K562 (cell line): ENCODE measurements at regions not wholly inside any gene's neighbourhood (a gene's known extent, or its start where the extent isn't known, plus 50 kb on each side); places are given as distances from the start of the nearest gene placed in this dataset.

Experiments
- BMI1 ChIP-seq: fragments of 150-350 bp; IDR thresholded peaks from 2 replicates; pipeline ENCODE4 v1.6.1; 2014; ENCODE audit warnings: low read length
- C11orf30 ChIP-seq: fragments of 450-650 bp; IDR thresholded peaks from 2 replicates; pipeline ENCODE4 v1.6.1; 2016; ENCODE audit warnings: low read depth, mild to moderate bottlenecking
- CREB3L1 ChIP-seq: fragments of 450-650 bp; IDR thresholded peaks from 2 replicates; pipeline ENCODE4 v1.6.1; 2014; ENCODE audit warnings: low read depth, mild to moderate bottlenecking, moderate library complexity, borderline replicate concordance
- ELK3 ChIP-seq: fragments of 450-650 bp; formaldehyde crosslinking; IDR thresholded peaks from 2 replicates; pipeline ENCODE4 v1.4.0; 2020; ENCODE audit warnings: mild to moderate bottlenecking
- ERF ChIP-seq: fragments of 450-650 bp; formaldehyde crosslinking; IDR thresholded peaks from 2 replicates; pipeline ENCODE4 v1.4.0; 2020; ENCODE audit warnings: mild to moderate bottlenecking, mixed read lengths
- FOXM1 ChIP-seq, 2 experiments: fragments of 450-650 bp in 1 of 2; sonication (generic) in 1 of 2; formaldehyde crosslinking in 1 of 2; IDR thresholded peaks; 2 replicates each; pipeline versions ENCODE4 v1.6.1 to v1.9.0; 2017 to 2022; ENCODE audit warnings: low read depth in 2 of 2, mild to moderate bottlenecking in 2 of 2, missing genetic modification reagents in 1 of 2, moderate library complexity in 1 of 2
- HDAC8 ChIP-seq: fragments of 450-650 bp; IDR thresholded peaks from 2 replicates; pipeline ENCODE4 v1.6.1; 2016; ENCODE audit warnings: mild to moderate bottlenecking, missing genetic modification characterization, moderate library complexity, missing compliant biosample characterization
- HLTF ChIP-seq: fragments of 450-650 bp; IDR thresholded peaks from 2 replicates; pipeline ENCODE4 v1.6.1; 2016
- HNRNPLL ChIP-seq: fragments of 200-400 bp; formaldehyde crosslinking; IDR thresholded peaks from 2 replicates; pipeline ENCODE4 v1.6.1; 2017; ENCODE audit warnings: low read length, low read depth, mild to moderate bottlenecking; ENCODE audit not compliant: poor library complexity, severe bottlenecking
- L3MBTL2 ChIP-seq: fragments of 450-650 bp; IDR thresholded peaks from 2 replicates; pipeline ENCODE4 v1.6.1; 2016; ENCODE audit warnings: mild to moderate bottlenecking, moderate library complexity
- MCM7 ChIP-seq, 2 experiments: fragments of 450-650 bp; IDR thresholded peaks; 2 replicates each; pipeline ENCODE4 v1.6.1; 2016 to 2018
- MYBL2 ChIP-seq, 2 experiments: fragments of 450-650 bp in 1 of 2; sonication (generic) in 1 of 2; formaldehyde crosslinking in 1 of 2; IDR thresholded peaks; 2 replicates each; pipeline versions ENCODE4 v1.6.1 to v1.8.1; 2017 to 2022; ENCODE audit warnings: borderline replicate concordance in 1 of 2, inconsistent platforms in 1 of 2, low read depth in 1 of 2, mild to moderate bottlenecking in 1 of 2, missing genetic modification reagents in 1 of 2, moderate library complexity in 1 of 2
- NCOA6 ChIP-seq: fragments of 450-650 bp; IDR thresholded peaks from 2 replicates; pipeline ENCODE4 v1.6.1; 2017; ENCODE audit warnings: mild to moderate bottlenecking
- PHF8 ChIP-seq: fragments of 200-600 bp; sonication (generic); IDR thresholded peaks from 2 replicates; pipeline ENCODE4 v1.6.1; 2012; ENCODE audit warnings: mixed run types, mild to moderate bottlenecking, inconsistent platforms, low read length, moderate library complexity, borderline replicate concordance
- SIN3B ChIP-seq: fragments of 450-650 bp; IDR thresholded peaks from 2 replicates; pipeline ENCODE4 v1.6.1; 2017; ENCODE audit warnings: low read depth, mild to moderate bottlenecking, moderate library complexity
- SNRNP70 ChIP-seq: fragments of 200-400 bp; formaldehyde crosslinking; optimal IDR thresholded peaks from 2 replicates; pipeline ENCODE3; 2017; ENCODE audit warnings: low read depth, low read length
- XRCC5 ChIP-seq: fragments of 200-400 bp; formaldehyde crosslinking; IDR thresholded peaks from 2 replicates; pipeline ENCODE4 v1.6.1; 2017; ENCODE audit warnings: low read depth, mild to moderate bottlenecking, low read length
- ZFX ChIP-seq: sonication (generic); formaldehyde crosslinking; IDR thresholded peaks from 2 replicates; pipeline ENCODE4 v1.8.0; 2022; ENCODE audit warnings: mild to moderate bottlenecking, missing genetic modification reagents, moderate library complexity
- TF ChIP-seq, protein P1 (sequence below), 2 experiments: fragments of 200-800 bp in 1 of 2; sonication (Bioruptor generic) in 1 of 2; sonication (generic) in 1 of 2; formaldehyde crosslinking in 1 of 2; IDR thresholded peaks in 1 of 2; conservative IDR thresholded peaks in 1 of 2; 2 replicates each; pipeline versions ENCODE4 v1.5.0 to v1.6.1; 2016 to 2020; ENCODE audit warnings: missing compliant biosample characterization in 1 of 2, missing genetic modification characterization in 1 of 2, missing genetic modification reagents in 1 of 2
- TF ChIP-seq, protein P2 (sequence below): fragments of 450-650 bp; IDR thresholded peaks from 2 replicates; pipeline ENCODE4 v1.7.0; 2016; ENCODE audit warnings: borderline replicate concordance
- TF ChIP-seq, protein P3 (sequence below): IDR thresholded peaks from 2 replicates; pipeline ENCODE4 v1.6.1; 2016; ENCODE audit warnings: missing genetic modification characterization, missing compliant biosample characterization

DNA sequence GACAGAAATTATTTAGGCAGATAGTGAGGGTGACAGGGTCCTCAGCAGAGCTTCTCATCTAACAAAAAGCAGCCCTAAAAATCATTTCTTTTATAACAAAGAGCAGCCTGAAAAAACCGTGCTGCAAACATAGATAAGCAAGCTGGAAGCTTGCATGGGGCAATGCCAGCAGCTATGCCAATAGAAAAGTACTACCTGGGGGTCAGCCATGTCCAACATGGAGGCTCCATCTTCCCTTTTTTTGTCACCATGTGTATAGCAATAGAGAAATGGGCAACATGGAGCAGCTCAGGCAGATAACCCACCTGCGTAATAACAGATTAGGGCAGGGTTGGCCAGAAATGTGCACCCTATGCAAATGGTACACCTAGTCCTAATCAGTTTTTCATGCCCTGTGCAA is 57.4 kb upstream of the IGLL5 start (continued):
- TF ChIP-seq CREB3L1 (no peak), ELK3 (CRISPR knock-in tag) (no peak), SIN3B (no peak), HNRNPLL (no peak), HLTF (no peak), MYBL2 (IDR thresholded peaks at IDR 0.05; ENCODE audit: low read depth) (no peak), MYBL2 (CRISPR knock-in tag; IDR thresholded peaks at IDR 0.05; ENCODE audit: borderline replicate concordance) (no peak), XRCC5 (no peak), ERF (CRISPR knock-in tag) (no peak), MCM7 (IDR thresholded peaks at IDR 0.05) (no peak), PHF8 (no peak), L3MBTL2 (no peak), ZFX (CRISPR knock-in tag) (peak; percentile 39), NCOA6 (no peak), FOXM1 (IDR thresholded peaks at IDR 0.05; ENCODE audit: low read depth) (no peak), FOXM1 (CRISPR knock-in tag; IDR thresholded peaks at IDR 0.05; ENCODE audit: low read depth) (no peak), HDAC8 (tag) (no peak), C11orf30 (no peak), SNRNP70 (no peak), BMI1 (no peak)
- TF ChIP-seq, protein P1, sequence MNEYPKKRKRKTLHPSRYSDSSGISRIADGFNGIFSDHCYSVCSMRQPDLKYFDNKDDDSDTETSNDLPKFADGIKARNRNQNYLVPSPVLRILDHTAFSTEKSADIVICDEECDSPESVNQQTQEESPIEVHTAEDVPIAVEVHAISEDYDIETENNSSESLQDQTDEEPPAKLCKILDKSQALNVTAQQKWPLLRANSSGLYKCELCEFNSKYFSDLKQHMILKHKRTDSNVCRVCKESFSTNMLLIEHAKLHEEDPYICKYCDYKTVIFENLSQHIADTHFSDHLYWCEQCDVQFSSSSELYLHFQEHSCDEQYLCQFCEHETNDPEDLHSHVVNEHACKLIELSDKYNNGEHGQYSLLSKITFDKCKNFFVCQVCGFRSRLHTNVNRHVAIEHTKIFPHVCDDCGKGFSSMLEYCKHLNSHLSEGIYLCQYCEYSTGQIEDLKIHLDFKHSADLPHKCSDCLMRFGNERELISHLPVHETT (CRISPR knock-in tag; conservative IDR thresholded peaks at IDR 0.05 in 1 of 2, IDR thresholded peaks at IDR 0.05 in 1 of 2): 0 out of 4 replicates have a peak, but pooled peaks of 1 of the 2 experiments have one; percentile 62
- TF ChIP-seq, protein P2, sequence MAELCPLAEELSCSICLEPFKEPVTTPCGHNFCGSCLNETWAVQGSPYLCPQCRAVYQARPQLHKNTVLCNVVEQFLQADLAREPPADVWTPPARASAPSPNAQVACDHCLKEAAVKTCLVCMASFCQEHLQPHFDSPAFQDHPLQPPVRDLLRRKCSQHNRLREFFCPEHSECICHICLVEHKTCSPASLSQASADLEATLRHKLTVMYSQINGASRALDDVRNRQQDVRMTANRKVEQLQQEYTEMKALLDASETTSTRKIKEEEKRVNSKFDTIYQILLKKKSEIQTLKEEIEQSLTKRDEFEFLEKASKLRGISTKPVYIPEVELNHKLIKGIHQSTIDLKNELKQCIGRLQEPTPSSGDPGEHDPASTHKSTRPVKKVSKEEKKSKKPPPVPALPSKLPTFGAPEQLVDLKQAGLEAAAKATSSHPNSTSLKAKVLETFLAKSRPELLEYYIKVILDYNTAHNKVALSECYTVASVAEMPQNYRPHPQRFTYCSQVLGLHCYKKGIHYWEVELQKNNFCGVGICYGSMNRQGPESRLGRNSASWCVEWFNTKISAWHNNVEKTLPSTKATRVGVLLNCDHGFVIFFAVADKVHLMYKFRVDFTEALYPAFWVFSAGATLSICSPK: no peak
- TF ChIP-seq, protein P3, sequence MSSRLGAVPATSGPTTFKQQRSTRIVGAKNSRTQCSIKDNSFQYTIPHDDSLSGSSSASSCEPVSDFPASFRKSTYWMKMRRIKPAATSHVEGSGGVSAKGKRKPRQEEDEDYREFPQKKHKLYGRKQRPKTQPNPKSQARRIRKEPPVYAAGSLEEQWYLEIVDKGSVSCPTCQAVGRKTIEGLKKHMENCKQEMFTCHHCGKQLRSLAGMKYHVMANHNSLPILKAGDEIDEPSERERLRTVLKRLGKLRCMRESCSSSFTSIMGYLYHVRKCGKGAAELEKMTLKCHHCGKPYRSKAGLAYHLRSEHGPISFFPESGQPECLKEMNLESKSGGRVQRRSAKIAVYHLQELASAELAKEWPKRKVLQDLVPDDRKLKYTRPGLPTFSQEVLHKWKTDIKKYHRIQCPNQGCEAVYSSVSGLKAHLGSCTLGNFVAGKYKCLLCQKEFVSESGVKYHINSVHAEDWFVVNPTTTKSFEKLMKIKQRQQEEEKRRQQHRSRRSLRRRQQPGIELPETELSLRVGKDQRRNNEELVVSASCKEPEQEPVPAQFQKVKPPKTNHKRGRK (tag): no peak
